ENCODE measurements at regions not wholly inside any gene's neighbourhood (a gene's known extent, or its start where the extent isn't known, plus 50 kb on each side); places are given as distances from the start of the nearest gene placed in this dataset.
A peak's percentile ranks its signal among the peaks of the same experiment; 100 is the strongest.

DNA sequence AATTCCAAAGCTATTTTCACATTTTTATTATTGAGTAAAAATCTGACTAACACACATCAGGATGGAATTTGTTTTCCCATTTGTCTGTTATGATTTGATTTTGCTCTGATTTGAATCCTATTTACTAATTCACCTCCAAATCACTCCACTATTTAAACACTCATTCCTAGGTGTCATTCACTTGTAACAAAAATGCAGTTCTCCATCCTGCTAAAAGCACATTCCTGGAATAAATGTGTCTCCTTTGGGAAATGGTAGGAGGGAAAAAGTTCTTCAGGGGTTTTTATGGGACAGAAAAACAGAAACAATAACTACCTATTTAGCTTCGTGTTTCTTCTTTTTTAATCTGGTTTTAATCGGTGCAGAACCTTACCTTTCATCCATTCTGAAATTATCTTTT lies 494.1 kb upstream of the CITED2 start:
- Histone ChIP-seq H3K27me3 (ENCODE audit: control insufficient read depth, insufficient read depth, low read length) (no peaks in the 10 kb centered on the region), H3K36me3 (ENCODE audit: control insufficient read depth, insufficient read depth, low read length) (no peaks in the 10 kb centered on the region), H3K4me3 (ENCODE audit: low read depth, low read length) (no peak overlapping the region)
- DNase-seq (ENCODE audit: low read depth), result no peak
- TF ChIP-seq, protein P1, sequence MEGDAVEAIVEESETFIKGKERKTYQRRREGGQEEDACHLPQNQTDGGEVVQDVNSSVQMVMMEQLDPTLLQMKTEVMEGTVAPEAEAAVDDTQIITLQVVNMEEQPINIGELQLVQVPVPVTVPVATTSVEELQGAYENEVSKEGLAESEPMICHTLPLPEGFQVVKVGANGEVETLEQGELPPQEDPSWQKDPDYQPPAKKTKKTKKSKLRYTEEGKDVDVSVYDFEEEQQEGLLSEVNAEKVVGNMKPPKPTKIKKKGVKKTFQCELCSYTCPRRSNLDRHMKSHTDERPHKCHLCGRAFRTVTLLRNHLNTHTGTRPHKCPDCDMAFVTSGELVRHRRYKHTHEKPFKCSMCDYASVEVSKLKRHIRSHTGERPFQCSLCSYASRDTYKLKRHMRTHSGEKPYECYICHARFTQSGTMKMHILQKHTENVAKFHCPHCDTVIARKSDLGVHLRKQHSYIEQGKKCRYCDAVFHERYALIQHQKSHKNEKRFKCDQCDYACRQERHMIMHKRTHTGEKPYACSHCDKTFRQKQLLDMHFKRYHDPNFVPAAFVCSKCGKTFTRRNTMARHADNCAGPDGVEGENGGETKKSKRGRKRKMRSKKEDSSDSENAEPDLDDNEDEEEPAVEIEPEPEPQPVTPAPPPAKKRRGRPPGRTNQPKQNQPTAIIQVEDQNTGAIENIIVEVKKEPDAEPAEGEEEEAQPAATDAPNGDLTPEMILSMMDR (IDR thresholded peaks at IDR 0.05; ENCODE audit: insufficient read depth, low read length, severe bottlenecking), result no peak
- FAIRE-seq, result no peak

DNA sequence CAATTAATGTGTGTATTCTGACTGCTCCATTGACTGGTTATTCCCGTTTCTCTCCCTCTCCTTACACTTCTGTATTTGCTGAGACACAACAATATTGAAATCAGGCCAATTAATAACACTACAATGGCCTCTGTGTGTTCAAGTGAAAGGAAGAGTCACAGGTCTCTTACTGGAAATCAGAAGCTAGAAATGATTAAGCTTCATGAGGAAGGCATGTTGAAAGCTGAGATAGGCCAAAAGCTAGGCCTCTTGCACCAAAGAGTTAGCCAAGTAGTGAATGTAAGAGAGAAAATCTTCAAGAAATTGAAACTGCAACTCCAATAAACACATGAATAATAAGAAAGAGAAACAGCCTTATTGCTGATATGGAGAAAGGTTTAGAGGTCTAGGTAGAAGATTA lies 489.5 kb upstream of the CITED2 start:
- H3K27me3 ChIP-seq (ENCODE audit: control insufficient read depth, insufficient read depth, low read length), result no peaks in the 10 kb centered on the region
- H3K4me3 ChIP-seq (ENCODE audit: low read depth, low read length), result no peak overlapping the region
- H3K36me3 ChIP-seq (ENCODE audit: control insufficient read depth, insufficient read depth, low read length), result no peaks in the 10 kb centered on the region
- DNase-seq (ENCODE audit: low read depth), result no peak
- FAIRE-seq, result no peak
- TF ChIP-seq, protein P1 (IDR thresholded peaks at IDR 0.05; ENCODE audit: insufficient read depth, low read length, severe bottlenecking), result no peak

DNA sequence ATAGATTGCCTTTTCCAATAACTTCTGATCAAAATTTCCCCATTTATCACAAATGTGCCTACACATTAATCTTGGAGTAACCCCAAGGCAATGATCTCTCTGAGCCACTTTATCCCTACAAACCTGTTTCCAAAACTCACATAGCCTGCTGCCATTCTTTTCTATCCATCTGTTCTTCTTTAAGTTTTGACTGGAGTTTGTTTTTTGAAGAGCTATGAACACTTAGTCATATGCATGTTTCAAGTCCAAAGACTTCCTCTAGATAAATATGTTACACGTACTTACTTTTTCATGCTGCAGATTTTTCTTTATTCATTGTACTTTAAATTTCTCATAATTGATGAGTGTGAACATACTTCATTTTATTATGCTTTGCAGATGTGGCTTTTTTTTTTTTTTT lies 488.9 kb upstream of the CITED2 start:
- DNase-seq (ENCODE audit: low read depth) (no peak), FAIRE-seq (no peak)
- Histone ChIP-seq H3K36me3 (ENCODE audit: control insufficient read depth, insufficient read depth, low read length) (no peaks in the 10 kb centered on the region), H3K27me3 (ENCODE audit: control insufficient read depth, insufficient read depth, low read length) (no peaks in the 10 kb centered on the region), H3K4me3 (ENCODE audit: low read depth, low read length) (no peak overlapping the region)
- TF ChIP-seq, protein P1 (IDR thresholded peaks at IDR 0.05; ENCODE audit: insufficient read depth, low read length, severe bottlenecking), result no peak

DNA sequence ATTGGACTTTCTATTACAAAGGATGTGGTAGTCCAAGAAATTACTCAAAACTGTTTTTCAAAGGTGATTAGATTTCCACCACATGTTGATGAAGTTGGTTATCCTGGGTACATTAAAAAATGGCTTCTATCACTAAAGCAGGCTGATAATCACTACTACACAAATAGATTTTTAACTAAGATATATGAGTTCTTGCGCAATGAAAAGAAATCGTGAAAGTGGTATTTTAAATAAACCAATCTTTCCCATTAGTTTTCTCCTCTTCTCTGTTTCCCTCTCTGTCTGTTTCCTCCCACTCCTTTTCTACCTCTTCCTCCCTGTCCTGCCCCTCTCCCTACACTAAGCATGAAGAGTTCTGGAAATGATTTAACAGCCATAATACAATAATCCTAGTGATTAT lies 487.9 kb upstream of the CITED2 start:
- no peak for DNase-seq (ENCODE audit: low read depth)
- FAIRE-seq, result no peak
- H3K36me3 ChIP-seq (ENCODE audit: control insufficient read depth, insufficient read depth, low read length), result no peaks in the 10 kb centered on the region
- no peak overlapping the region for H3K4me3 ChIP-seq (ENCODE audit: low read depth, low read length)
- no peaks in the 10 kb centered on the region for H3K27me3 ChIP-seq (ENCODE audit: control insufficient read depth, insufficient read depth, low read length)
- TF ChIP-seq, protein P1 (IDR thresholded peaks at IDR 0.05; ENCODE audit: insufficient read depth, low read length, severe bottlenecking), result no peak

DNA sequence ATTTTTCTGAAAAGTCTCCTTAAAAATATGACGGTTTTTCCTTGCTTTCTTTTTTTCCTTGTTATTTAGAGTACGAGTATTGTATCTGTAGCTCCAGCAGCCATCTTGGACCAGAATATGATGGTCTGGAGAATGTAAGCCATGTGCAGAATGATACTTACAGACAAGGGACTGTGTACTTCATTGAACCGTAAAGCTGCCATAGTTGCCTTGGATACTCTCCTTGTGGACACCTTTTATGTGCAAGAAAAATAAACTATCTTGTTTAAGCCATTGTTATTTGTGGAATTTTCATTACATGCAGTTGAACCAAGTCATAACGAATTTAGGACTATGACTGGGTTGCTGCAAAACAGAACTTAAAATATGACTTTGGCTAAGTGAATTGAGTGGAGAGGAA lies 485.8 kb upstream of the CITED2 start:
- TF ChIP-seq, protein P1 (IDR thresholded peaks at IDR 0.05; ENCODE audit: insufficient read depth, low read length, severe bottlenecking), result no peak
- FAIRE-seq, result no peak

DNA sequence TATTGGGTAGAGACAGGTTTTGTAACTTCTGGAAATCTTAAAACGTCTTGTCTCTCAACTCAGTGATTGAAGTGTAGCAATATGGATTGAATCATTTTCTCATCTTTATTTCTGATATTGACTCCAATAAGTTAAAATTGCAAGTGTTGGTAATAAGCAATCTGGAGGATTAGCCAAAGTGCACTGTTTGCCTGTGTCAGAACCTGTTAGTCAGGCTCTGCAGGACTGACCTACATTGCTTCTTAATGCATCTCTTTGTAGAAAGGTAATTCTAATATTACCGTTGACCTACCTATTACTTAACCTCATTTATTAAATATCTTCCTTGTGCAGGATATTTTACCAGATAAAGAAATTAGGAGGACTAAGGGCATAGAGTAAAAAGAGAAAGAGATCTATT lies 484.0 kb upstream of the CITED2 start:
- TF ChIP-seq, protein P1 (IDR thresholded peaks at IDR 0.05; ENCODE audit: insufficient read depth, low read length, severe bottlenecking), result no peak
- Histone ChIP-seq H3K4me3 (ENCODE audit: low read depth, low read length) (no peak overlapping the region), H3K27me3 (ENCODE audit: control insufficient read depth, insufficient read depth, low read length) (no peaks in the 10 kb centered on the region), H3K36me3 (ENCODE audit: control insufficient read depth, insufficient read depth, low read length) (no peaks in the 10 kb centered on the region)
- DNase-seq (ENCODE audit: low read depth) (peak; percentile 47), FAIRE-seq (no peak)

More for the DNA sequence above, 485.8 kb upstream of the CITED2 start:
- no peak for DNase-seq (ENCODE audit: low read depth)
- Histone ChIP-seq H3K27me3 (ENCODE audit: control insufficient read depth, insufficient read depth, low read length) (no peaks in the 10 kb centered on the region), H3K4me3 (ENCODE audit: low read depth, low read length) (no peak overlapping the region), H3K36me3 (ENCODE audit: control insufficient read depth, insufficient read depth, low read length) (no peaks in the 10 kb centered on the region)

All from bronchial epithelial cell (primary cell).